Panc1 (cell line): ENCODE measurements at regions not wholly inside any gene's neighbourhood (a gene's known extent, or its start where the extent isn't known, plus 50 kb on each side); places are given as distances from the start of the nearest gene placed in this dataset.

Source experiments
- ATAC-seq: fragments of 200-7000 bp; cut with Tn5 transposase; 2 replicates; pipeline ENCODE4 v1.9.1; 2020; ENCODE audit warnings: mild to moderate bottlenecking, moderate library complexity
- BruUV-seq: library from RNA; stranded (reverse); fragments of 400-500 nt; replicated peaks from 2 replicates; lab custom pipeline; 2021; lab: Mats Ljungman, UMichigan
- CTCF ChIA-PET: fragments of 300-600 bp; sonication (Branson Sonifier 250); formaldehyde crosslinking; loops from one replicate; lab custom pipeline; 2022; ENCODE audit warnings: antibody characterized with exemption; lab: Charles Lee
- POLR2A ChIA-PET: fragments of 300-600 bp; sonication (Branson Sonifier 250); formaldehyde crosslinking; loops from one replicate; lab custom pipeline; 2022; ENCODE audit warnings: antibody characterized with exemption; lab: Charles Lee
- DNase-seq: peaks from one replicate; pipeline ENCODE4 v3.0.0-alpha.2; 2010; ENCODE audit warnings: low read depth, low spot score
- H3K27ac ChIP-seq: 2 replicates; pipeline ENCODE4 v1.5.1; 2011; ENCODE audit warnings: mild to moderate bottlenecking, low read length, inconsistent platforms
- H3K27me3 ChIP-seq: fragments of 200-500 bp; sonication (Bioruptor generic); 2 replicates; pipeline ENCODE4 v1.6.0; 2014; ENCODE audit warnings: low read length, inconsistent platforms; ENCODE audit not compliant: control insufficient read depth, insufficient read depth
- H3K36me3 ChIP-seq: fragments of 200-500 bp; sonication (Bioruptor generic); 2 replicates; pipeline ENCODE4 v1.5.1; 2014; ENCODE audit warnings: inconsistent platforms, mild to moderate bottlenecking, low read length, moderate library complexity; ENCODE audit not compliant: control insufficient read depth, insufficient read depth
- H3K4me1 ChIP-seq: 2 replicates; pipeline ENCODE4 v1.5.1; 2011; ENCODE audit warnings: inconsistent platforms, mild to moderate bottlenecking, low read length, moderate library complexity; ENCODE audit not compliant: control insufficient read depth, insufficient read depth
- H3K4me3 ChIP-seq, 2 experiments: 2 replicates each; pipeline ENCODE4 v1.5.1; 2011 to 2012; ENCODE audit warnings: low read depth in 2 of 2, low read length in 2 of 2, mild to moderate bottlenecking in 2 of 2, inconsistent platforms in 1 of 2, moderate library complexity in 1 of 2
- H3K9me3 ChIP-seq: fragments of 200-500 bp; sonication (Bioruptor generic); 2 replicates; pipeline ENCODE4 v1.5.1; 2014; ENCODE audit warnings: low read depth, mild to moderate bottlenecking, inconsistent platforms, low read length, moderate library complexity; ENCODE audit not compliant: control insufficient read depth, insufficient read depth
- POLR2AphosphoS5 ChIP-seq: IDR thresholded peaks from 2 replicates; pipeline ENCODE4 v1.6.1; 2012; ENCODE audit warnings: mild to moderate bottlenecking, low read depth, low read length, moderate library complexity
- SIN3A ChIP-seq: IDR thresholded peaks from 2 replicates; pipeline ENCODE4 v1.6.1; 2012; ENCODE audit warnings: low read depth, mild to moderate bottlenecking, low read length, moderate library complexity, borderline replicate concordance; ENCODE audit not compliant: insufficient read depth
- TCF7L2 ChIP-seq: IDR thresholded peaks from 2 replicates; pipeline ENCODE4 v1.6.1; 2011; ENCODE audit warnings: mild to moderate bottlenecking, low read depth, low read length, inconsistent platforms
- in situ Hi-C: cut with HindIII; loops from 2 replicates; pipeline ENCODE4 v1.10.0; 2016; ENCODE audit warnings: low sequenced_read_pairs, low pct_unique_long_range_greater_than_20kb
- intact Hi-C: fragments of 100-400 bp; cut with micrococcal nuclease; formaldehyde crosslinking; loops from one replicate; pipeline ENCODE4 v1.10.0; 2022; ENCODE audit not compliant: unreplicated experiment
- TF ChIP-seq, protein P1 (sequence below): fragments of 450-650 bp; IDR thresholded peaks from 2 replicates; pipeline ENCODE4 v1.5.1; 2017; ENCODE audit warnings: mild to moderate bottlenecking
- TF ChIP-seq, protein P2 (sequence below), 2 experiments: IDR thresholded peaks; 2 replicates each; pipeline ENCODE4 v1.6.1; 2011 to 2012; ENCODE audit warnings: low read depth in 2 of 2, control low read depth in 1 of 2, low read length in 1 of 2, mild to moderate bottlenecking in 1 of 2, moderate library complexity in 1 of 2; ENCODE audit not compliant: insufficient read depth in 1 of 2

DNA sequence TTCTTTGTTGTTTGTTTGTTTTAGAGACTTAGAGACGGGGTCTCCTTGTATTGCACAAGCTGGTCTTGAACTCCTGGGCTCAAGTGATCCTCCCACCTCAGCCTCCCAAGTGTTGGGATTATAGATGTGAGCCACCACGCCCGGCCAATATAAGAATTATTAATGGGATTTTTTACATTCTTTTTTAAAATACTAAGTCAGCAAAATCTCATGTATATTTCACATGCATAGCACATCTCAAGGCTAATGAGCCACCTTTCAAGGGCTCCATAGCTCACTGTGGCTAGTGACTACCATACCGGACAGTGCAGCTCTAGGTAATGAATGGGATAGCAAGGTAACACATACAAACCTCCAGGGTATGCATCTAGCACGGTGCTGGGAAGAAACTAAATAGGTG is 361.4 kb downstream of the SAMD5 start:
- no TSS peak for BruUV-seq
- Histone ChIP-seq H3K27ac (no peak overlapping the region), H3K27me3 (no peaks in the 10 kb centered on the region), H3K36me3 (no peaks in the 10 kb centered on the region), H3K4me3 (no peak overlapping the region), H3K9me3 (no peaks in the 10 kb centered on the region), H3K4me1 (no peaks in the 10 kb centered on the region)
- ChIA-PET CTCF (interaction anchor here (0.6 kb wide), 1 partner anchor 35 kb away, joined by 5 read pairs; no protein-coding TSS in a partner anchor), POLR2A (no interaction called here)
- TF ChIP-seq, protein P1, sequence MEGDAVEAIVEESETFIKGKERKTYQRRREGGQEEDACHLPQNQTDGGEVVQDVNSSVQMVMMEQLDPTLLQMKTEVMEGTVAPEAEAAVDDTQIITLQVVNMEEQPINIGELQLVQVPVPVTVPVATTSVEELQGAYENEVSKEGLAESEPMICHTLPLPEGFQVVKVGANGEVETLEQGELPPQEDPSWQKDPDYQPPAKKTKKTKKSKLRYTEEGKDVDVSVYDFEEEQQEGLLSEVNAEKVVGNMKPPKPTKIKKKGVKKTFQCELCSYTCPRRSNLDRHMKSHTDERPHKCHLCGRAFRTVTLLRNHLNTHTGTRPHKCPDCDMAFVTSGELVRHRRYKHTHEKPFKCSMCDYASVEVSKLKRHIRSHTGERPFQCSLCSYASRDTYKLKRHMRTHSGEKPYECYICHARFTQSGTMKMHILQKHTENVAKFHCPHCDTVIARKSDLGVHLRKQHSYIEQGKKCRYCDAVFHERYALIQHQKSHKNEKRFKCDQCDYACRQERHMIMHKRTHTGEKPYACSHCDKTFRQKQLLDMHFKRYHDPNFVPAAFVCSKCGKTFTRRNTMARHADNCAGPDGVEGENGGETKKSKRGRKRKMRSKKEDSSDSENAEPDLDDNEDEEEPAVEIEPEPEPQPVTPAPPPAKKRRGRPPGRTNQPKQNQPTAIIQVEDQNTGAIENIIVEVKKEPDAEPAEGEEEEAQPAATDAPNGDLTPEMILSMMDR: no peak
- TF ChIP-seq SIN3A: no peak
- TF ChIP-seq, protein P2, sequence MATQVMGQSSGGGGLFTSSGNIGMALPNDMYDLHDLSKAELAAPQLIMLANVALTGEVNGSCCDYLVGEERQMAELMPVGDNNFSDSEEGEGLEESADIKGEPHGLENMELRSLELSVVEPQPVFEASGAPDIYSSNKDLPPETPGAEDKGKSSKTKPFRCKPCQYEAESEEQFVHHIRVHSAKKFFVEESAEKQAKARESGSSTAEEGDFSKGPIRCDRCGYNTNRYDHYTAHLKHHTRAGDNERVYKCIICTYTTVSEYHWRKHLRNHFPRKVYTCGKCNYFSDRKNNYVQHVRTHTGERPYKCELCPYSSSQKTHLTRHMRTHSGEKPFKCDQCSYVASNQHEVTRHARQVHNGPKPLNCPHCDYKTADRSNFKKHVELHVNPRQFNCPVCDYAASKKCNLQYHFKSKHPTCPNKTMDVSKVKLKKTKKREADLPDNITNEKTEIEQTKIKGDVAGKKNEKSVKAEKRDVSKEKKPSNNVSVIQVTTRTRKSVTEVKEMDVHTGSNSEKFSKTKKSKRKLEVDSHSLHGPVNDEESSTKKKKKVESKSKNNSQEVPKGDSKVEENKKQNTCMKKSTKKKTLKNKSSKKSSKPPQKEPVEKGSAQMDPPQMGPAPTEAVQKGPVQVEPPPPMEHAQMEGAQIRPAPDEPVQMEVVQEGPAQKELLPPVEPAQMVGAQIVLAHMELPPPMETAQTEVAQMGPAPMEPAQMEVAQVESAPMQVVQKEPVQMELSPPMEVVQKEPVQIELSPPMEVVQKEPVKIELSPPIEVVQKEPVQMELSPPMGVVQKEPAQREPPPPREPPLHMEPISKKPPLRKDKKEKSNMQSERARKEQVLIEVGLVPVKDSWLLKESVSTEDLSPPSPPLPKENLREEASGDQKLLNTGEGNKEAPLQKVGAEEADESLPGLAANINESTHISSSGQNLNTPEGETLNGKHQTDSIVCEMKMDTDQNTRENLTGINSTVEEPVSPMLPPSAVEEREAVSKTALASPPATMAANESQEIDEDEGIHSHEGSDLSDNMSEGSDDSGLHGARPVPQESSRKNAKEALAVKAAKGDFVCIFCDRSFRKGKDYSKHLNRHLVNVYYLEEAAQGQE (IDR thresholded peaks at IDR 0.05; ENCODE audit: insufficient read depth in 1 of 2, low read depth in 2 of 2, low read length in 1 of 2): no peak
- no peak for TF ChIP-seq TCF7L2
- TF ChIP-seq POLR2AphosphoS5: no peak
- no peak for ATAC-seq
- in situ Hi-C loops: no loop called here
- DNase-seq: no peak
- intact Hi-C loops: no loop called here

- Histone ChIP-seq H3K4me1 (no peaks in the 10 kb centered on the region), H3K9me3 (no peaks in the 10 kb centered on the region), H3K27ac (no peak overlapping the region), H3K36me3 (no peaks in the 10 kb centered on the region), H3K4me3 (no peak overlapping the region), H3K27me3 (no peaks in the 10 kb centered on the region)
- DNase-seq: no peak
- no peak for ATAC-seq
- TF ChIP-seq SIN3A (no peak), TCF7L2 (no peak), POLR2AphosphoS5 (no peak)
- TF ChIP-seq, protein P1: no peak
- TF ChIP-seq, protein P2 (IDR thresholded peaks at IDR 0.05; ENCODE audit: insufficient read depth in 1 of 2, low read depth in 2 of 2, low read length in 1 of 2): no peak
- no TSS peak for BruUV-seq
- CTCF ChIA-PET: no interaction called here
- intact Hi-C loops: no loop called here
- POLR2A ChIA-PET: no interaction called here
- in situ Hi-C loops: no loop called here
Measured at GRCh38 chr6:147870506-147871110, 362.1 kb downstream of the SAMD5 start.
